GM23338 (cell line): ENCODE measurements at regions not wholly inside any gene's neighbourhood (a gene's known extent, or its start where the extent isn't known, plus 50 kb on each side); places are given as distances from the start of the nearest gene placed in this dataset.

Experiments used
- ATAC-seq: fragments of 200-7000 bp; cut with Tn5 transposase; 3 replicates; pipeline ENCODE4 v1.9.1; 2020
- DNase-seq: peaks from one replicate; pipeline ENCODE4 v3.0.0-alpha.2; 2015; ENCODE audit warnings: low spot score
- H2AFZ ChIP-seq: fragments of 200-600 bp; sonication (generic); 2 replicates; pipeline ENCODE4 v1.8.0; 2016; ENCODE audit warnings: antibody characterized with exemption, mild to moderate bottlenecking, moderate library complexity
- H3F3A ChIP-seq: fragments of 200-600 bp; sonication (generic); replicated peaks from 2 replicates; pipeline ENCODE4 v1.8.0; 2017; ENCODE audit warnings: antibody characterized with exemption, mixed run types, low read depth
- H3K27ac ChIP-seq: fragments of 200-600 bp; sonication (generic); 2 replicates; pipeline ENCODE4 v1.6.1; 2016; ENCODE audit warnings: low read depth
- H3K27me3 ChIP-seq: fragments of 200-600 bp; sonication (generic); 2 replicates; pipeline ENCODE4 v1.8.0; 2016; ENCODE audit warnings: mild to moderate bottlenecking, mixed run types, moderate library complexity; ENCODE audit not compliant: insufficient read depth
- H3K36me3 ChIP-seq: fragments of 200-600 bp; sonication (generic); 2 replicates; pipeline ENCODE4 v1.8.0; 2016; ENCODE audit warnings: mild to moderate bottlenecking; ENCODE audit not compliant: insufficient read depth
- H3K4me1 ChIP-seq: fragments of 200-600 bp; sonication (generic); 2 replicates; pipeline ENCODE4 v1.8.0; 2016; ENCODE audit warnings: mild to moderate bottlenecking, moderate library complexity; ENCODE audit not compliant: insufficient read depth
- H3K4me2 ChIP-seq: fragments of 200-600 bp; sonication (generic); 2 replicates; pipeline ENCODE4 v1.7.1; 2017; ENCODE audit warnings: mixed run types
- H3K4me3 ChIP-seq: fragments of 200-600 bp; sonication (generic); 2 replicates; pipeline ENCODE4 v1.6.1; 2016; ENCODE audit warnings: mixed run types
- H3K79me2 ChIP-seq: fragments of 200-600 bp; sonication (generic); replicated peaks from 2 replicates; pipeline ENCODE4 v1.8.0; 2017; ENCODE audit warnings: mild to moderate bottlenecking; ENCODE audit not compliant: insufficient read depth
- H3K9me2 ChIP-seq: fragments of 200-600 bp; sonication (generic); 2 replicates; pipeline ENCODE4 v1.8.0; 2017; ENCODE audit not compliant: insufficient read depth
- H4K20me1 ChIP-seq: fragments of 200-600 bp; sonication (generic); replicated peaks from 2 replicates; pipeline ENCODE4 v1.8.0; 2017; ENCODE audit warnings: mild to moderate bottlenecking; ENCODE audit not compliant: insufficient read depth
- H3K27ac Mint-ChIP-seq: 2 replicates; pipeline ENCODE4 v1.8.0; 2020; ENCODE audit warnings: inconsistent platforms, mild to moderate bottlenecking, moderate library complexity, mixed read lengths
- H3K27me3 Mint-ChIP-seq: 3 replicates; pipeline ENCODE4 v1.8.0; 2022; ENCODE audit warnings: low read depth, mild to moderate bottlenecking, moderate library complexity, mixed read lengths, inconsistent platforms; ENCODE audit not compliant: insufficient read depth, poor library complexity
- H3K36me3 Mint-ChIP-seq: 3 replicates; pipeline ENCODE4 v1.8.0; 2021; ENCODE audit warnings: low read depth, mild to moderate bottlenecking, inconsistent platforms, moderate library complexity, mixed read lengths
- H3K4me1 Mint-ChIP-seq: 3 replicates; pipeline ENCODE4 v1.8.0; 2020; ENCODE audit warnings: mild to moderate bottlenecking, inconsistent platforms, mixed read lengths
- H3K4me3 Mint-ChIP-seq: 3 replicates; pipeline ENCODE4 v1.8.0; 2021; ENCODE audit warnings: moderate library complexity, mild to moderate bottlenecking, inconsistent platforms, mixed read lengths
- H3K9me3 Mint-ChIP-seq: 3 replicates; pipeline ENCODE4 v1.8.0; 2020; ENCODE audit warnings: moderate library complexity, mild to moderate bottlenecking, inconsistent platforms, mixed read lengths
- CREB1 ChIP-seq: fragments of 250-450 bp; sonication (Bioruptor Pico); IDR thresholded peaks from 2 replicates; pipeline ENCODE4 v1.5.0; 2020; ENCODE audit warnings: low read depth, mild to moderate bottlenecking, moderate library complexity
- EZH2 ChIP-seq: fragments of 200-600 bp; sonication (generic); IDR thresholded peaks from one replicate; pipeline ENCODE4 v1.8.0; 2017; ENCODE audit warnings: antibody characterized with exemption, mild to moderate bottlenecking, low read depth; ENCODE audit not compliant: unreplicated experiment
- JUNB ChIP-seq: IDR thresholded peaks from one replicate; pipeline ENCODE4 v1.6.1; 2016; ENCODE audit warnings: antibody characterized with exemption; ENCODE audit not compliant: unreplicated experiment
- POLR2AphosphoS5 ChIP-seq: IDR thresholded peaks from 2 replicates; pipeline ENCODE4 v1.6.1; 2016; ENCODE audit warnings: antibody characterized with exemption, low read depth
- STAT1 ChIP-seq: IDR thresholded peaks from one replicate; pipeline ENCODE4 v1.6.1; 2016; ENCODE audit warnings: antibody characterized with exemption; ENCODE audit not compliant: unreplicated experiment
- ZNF114 ChIP-seq: fragments of 250-450 bp; sonication (Bioruptor Pico); IDR thresholded peaks from 2 replicates; pipeline ENCODE4 v1.5.0; 2020; ENCODE audit warnings: mild to moderate bottlenecking, moderate library complexity
- TF ChIP-seq, protein P1 (sequence below), 2 experiments: fragments of 200-600 bp in 1 of 2; sonication (generic) in 1 of 2; conservative IDR thresholded peaks; 2 replicates each; pipeline versions ENCODE4 v1.5.1 to v1.6.1; 2016 to 2017; ENCODE audit warnings: antibody characterized with exemption in 2 of 2, low read depth in 2 of 2, mild to moderate bottlenecking in 2 of 2, moderate library complexity in 1 of 2
- TF ChIP-seq, protein P2 (sequence below): IDR thresholded peaks from 2 replicates; pipeline ENCODE4 v1.6.1; 2016; ENCODE audit warnings: antibody characterized with exemption
- TF ChIP-seq, protein P3 (sequence below): fragments of 250-450 bp; sonication (Bioruptor Pico); IDR thresholded peaks from 2 replicates; pipeline ENCODE4 v1.5.0; 2020; ENCODE audit warnings: mild to moderate bottlenecking, moderate library complexity

DNA sequence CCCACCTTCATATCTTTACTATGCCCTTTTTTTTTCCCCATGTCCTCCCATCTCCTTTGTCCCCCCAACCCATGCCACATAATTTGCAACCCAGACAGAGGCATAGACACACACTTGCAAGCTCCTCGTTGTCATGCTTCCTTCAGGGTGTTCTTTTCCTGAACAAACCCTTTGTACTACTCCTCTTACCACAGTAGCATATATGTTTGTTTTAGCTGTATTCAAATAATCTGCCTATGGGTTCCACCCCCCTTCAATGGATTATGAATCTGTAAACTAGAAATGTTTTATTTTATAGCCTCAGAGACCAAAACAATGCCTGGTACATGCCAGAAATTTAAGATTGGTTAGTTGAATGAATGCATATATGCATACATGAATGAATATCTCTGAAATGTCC lies 307.1 kb upstream of the E2F7 start:
- no peak overlapping the region for H2AFZ ChIP-seq
- TF ChIP-seq, protein P1, sequence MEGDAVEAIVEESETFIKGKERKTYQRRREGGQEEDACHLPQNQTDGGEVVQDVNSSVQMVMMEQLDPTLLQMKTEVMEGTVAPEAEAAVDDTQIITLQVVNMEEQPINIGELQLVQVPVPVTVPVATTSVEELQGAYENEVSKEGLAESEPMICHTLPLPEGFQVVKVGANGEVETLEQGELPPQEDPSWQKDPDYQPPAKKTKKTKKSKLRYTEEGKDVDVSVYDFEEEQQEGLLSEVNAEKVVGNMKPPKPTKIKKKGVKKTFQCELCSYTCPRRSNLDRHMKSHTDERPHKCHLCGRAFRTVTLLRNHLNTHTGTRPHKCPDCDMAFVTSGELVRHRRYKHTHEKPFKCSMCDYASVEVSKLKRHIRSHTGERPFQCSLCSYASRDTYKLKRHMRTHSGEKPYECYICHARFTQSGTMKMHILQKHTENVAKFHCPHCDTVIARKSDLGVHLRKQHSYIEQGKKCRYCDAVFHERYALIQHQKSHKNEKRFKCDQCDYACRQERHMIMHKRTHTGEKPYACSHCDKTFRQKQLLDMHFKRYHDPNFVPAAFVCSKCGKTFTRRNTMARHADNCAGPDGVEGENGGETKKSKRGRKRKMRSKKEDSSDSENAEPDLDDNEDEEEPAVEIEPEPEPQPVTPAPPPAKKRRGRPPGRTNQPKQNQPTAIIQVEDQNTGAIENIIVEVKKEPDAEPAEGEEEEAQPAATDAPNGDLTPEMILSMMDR (conservative IDR thresholded peaks at IDR 0.05; ENCODE audit: low read depth in 2 of 2), result no peak
- TF ChIP-seq, protein P2, sequence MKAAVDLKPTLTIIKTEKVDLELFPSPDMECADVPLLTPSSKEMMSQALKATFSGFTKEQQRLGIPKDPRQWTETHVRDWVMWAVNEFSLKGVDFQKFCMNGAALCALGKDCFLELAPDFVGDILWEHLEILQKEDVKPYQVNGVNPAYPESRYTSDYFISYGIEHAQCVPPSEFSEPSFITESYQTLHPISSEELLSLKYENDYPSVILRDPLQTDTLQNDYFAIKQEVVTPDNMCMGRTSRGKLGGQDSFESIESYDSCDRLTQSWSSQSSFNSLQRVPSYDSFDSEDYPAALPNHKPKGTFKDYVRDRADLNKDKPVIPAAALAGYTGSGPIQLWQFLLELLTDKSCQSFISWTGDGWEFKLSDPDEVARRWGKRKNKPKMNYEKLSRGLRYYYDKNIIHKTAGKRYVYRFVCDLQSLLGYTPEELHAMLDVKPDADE, result no peak
- no peak for TF ChIP-seq ZNF114 (CRISPR knock-in tag)
- H3K27me3 Mint-ChIP-seq, result no peaks in the 10 kb centered on the region
- ATAC-seq (no peak), DNase-seq (no peak)
- no peak overlapping the region for H3K4me2 ChIP-seq
- H3F3A ChIP-seq, result no peaks in the 10 kb centered on the region
- H3K4me1 ChIP-seq, result peaks cover 5% of the 10 kb centered on the region; the same call in 1 of the 2 replicates
- no peak overlapping the region for H3K4me3 ChIP-seq
- H3K79me2 ChIP-seq, result no peaks in the 10 kb centered on the region
- H3K36me3 Mint-ChIP-seq, result no peaks in the 10 kb centered on the region
- H3K4me3 Mint-ChIP-seq, result no peak overlapping the region
- no peak overlapping the region for H3K27ac Mint-ChIP-seq
- H3K36me3 ChIP-seq, result no peaks in the 10 kb centered on the region
- H3K9me2 ChIP-seq, result no peaks in the 10 kb centered on the region
- H3K9me3 Mint-ChIP-seq, result no peaks in the 10 kb centered on the region; the same call in 2 of the 3 replicates
- no peaks in the 10 kb centered on the region for H4K20me1 ChIP-seq
- no peaks in the 10 kb centered on the region for H3K27me3 ChIP-seq
- no peak overlapping the region for H3K27ac ChIP-seq
- no peaks in the 10 kb centered on the region for H3K4me1 Mint-ChIP-seq

DNA sequence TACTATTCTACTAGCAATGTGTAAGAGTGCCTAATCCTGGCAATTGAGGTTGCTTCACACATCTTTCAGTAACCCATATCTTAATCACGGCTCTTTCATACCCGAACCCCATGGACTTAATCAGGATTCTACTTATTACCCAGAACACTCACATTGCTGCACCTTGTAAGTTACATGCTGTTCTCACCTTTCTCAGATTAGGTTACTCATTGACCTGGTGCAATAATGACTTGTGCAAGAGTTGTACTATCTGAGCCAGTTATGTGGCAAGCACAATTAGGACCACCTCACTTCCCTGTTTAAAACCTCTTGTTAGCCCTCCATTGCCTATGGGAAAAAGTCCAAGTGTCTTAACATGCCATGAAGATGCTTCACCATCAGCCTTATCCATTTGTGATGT lies 306.7 kb upstream of the E2F7 start:
- ATAC-seq, result no peak
- H3K4me3 Mint-ChIP-seq, result no peak overlapping the region
- TF ChIP-seq EZH2 (no peak), CREB1 (CRISPR knock-in tag) (no peak), ZNF114 (CRISPR knock-in tag) (no peak), STAT1 (no peak), POLR2AphosphoS5 (no peak), JUNB (no peak)
- TF ChIP-seq, protein P3, sequence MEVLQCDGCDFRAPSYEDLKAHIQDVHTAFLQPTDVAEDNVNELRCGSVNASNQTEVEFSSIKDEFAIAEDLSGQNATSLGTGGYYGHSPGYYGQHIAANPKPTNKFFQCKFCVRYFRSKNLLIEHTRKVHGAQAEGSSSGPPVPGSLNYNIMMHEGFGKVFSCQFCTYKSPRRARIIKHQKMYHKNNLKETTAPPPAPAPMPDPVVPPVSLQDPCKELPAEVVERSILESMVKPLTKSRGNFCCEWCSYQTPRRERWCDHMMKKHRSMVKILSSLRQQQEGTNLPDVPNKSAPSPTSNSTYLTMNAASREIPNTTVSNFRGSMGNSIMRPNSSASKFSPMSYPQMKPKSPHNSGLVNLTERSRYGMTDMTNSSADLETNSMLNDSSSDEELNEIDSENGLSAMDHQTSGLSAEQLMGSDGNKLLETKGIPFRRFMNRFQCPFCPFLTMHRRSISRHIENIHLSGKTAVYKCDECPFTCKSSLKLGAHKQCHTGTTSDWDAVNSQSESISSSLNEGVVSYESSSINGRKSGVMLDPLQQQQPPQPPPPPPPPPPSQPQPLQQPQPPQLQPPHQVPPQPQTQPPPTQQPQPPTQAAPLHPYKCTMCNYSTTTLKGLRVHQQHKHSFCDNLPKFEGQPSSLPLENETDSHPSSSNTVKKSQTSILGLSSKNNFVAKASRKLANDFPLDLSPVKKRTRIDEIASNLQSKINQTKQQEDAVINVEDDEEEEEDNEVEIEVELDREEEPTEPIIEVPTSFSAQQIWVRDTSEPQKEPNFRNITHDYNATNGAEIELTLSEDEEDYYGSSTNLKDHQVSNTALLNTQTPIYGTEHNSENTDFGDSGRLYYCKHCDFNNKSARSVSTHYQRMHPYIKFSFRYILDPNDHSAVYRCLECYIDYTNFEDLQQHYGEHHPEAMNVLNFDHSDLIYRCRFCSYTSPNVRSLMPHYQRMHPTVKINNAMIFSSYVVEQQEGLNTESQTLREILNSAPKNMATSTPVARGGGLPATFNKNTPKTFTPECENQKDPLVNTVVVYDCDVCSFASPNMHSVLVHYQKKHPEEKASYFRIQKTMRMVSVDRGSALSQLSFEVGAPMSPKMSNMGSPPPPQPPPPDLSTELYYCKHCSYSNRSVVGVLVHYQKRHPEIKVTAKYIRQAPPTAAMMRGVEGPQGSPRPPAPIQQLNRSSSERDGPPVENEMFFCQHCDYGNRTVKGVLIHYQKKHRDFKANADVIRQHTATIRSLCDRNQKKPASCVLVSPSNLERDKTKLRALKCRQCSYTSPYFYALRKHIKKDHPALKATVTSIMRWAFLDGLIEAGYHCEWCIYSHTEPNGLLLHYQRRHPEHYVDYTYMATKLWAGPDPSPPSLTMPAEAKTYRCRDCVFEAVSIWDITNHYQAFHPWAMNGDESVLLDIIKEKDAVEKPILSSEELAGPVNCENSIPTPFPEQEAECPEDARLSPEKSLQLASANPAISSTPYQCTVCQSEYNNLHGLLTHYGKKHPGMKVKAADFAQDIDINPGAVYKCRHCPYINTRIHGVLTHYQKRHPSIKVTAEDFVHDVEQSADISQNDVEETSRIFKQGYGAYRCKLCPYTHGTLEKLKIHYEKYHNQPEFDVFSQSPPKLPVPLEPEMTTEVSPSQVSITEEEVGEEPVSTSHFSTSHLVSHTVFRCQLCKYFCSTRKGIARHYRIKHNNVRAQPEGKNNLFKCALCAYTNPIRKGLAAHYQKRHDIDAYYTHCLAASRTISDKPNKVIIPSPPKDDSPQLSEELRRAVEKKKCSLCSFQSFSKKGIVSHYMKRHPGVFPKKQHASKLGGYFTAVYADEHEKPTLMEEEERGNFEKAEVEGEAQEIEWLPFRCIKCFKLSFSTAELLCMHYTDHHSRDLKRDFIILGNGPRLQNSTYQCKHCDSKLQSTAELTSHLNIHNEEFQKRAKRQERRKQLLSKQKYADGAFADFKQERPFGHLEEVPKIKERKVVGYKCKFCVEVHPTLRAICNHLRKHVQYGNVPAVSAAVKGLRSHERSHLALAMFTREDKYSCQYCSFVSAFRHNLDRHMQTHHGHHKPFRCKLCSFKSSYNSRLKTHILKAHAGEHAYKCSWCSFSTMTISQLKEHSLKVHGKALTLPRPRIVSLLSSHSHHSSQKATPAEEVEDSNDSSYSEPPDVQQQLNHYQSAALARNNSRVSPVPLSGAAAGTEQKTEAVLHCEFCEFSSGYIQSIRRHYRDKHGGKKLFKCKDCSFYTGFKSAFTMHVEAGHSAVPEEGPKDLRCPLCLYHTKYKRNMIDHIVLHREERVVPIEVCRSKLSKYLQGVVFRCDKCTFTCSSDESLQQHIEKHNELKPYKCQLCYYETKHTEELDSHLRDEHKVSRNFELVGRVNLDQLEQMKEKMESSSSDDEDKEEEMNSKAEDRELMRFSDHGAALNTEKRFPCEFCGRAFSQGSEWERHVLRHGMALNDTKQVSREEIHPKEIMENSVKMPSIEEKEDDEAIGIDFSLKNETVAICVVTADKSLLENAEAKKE, result no peak
- TF ChIP-seq, protein P2, result no peak
- TF ChIP-seq, protein P1 (conservative IDR thresholded peaks at IDR 0.05; ENCODE audit: low read depth in 2 of 2), result no peak

More for the DNA sequence above, 306.7 kb upstream of the E2F7 start:
- Mint-ChIP-seq H3K36me3 (no peaks in the 10 kb centered on the region), H3K27me3 (no peaks in the 10 kb centered on the region), H3K4me1 (no peaks in the 10 kb centered on the region), H3K27ac (no peak overlapping the region), H3K9me3 (no peaks in the 10 kb centered on the region; the same call in 2 of the 3 replicates)
- H4K20me1 ChIP-seq, result no peaks in the 10 kb centered on the region
- no peaks in the 10 kb centered on the region for H3K9me2 ChIP-seq
- H3K4me3 ChIP-seq, result no peak overlapping the region
- H3K27me3 ChIP-seq, result no peaks in the 10 kb centered on the region
- peaks cover 5% of the 10 kb centered on the region; the same call in 1 of the 2 replicates for H3K4me1 ChIP-seq
- no peak overlapping the region for H3K4me2 ChIP-seq
- no peaks in the 10 kb centered on the region for H3F3A ChIP-seq
- H3K36me3 ChIP-seq, result no peaks in the 10 kb centered on the region
- H2AFZ ChIP-seq, result no peak overlapping the region
- DNase-seq, result no peak
- no peak overlapping the region for H3K27ac ChIP-seq
- no peaks in the 10 kb centered on the region for H3K79me2 ChIP-seq
